Cardiac fibroblast (primary cell): ENCODE measurements at regions not wholly inside any gene's neighbourhood (a gene's known extent, or its start where the extent isn't known, plus 50 kb on each side); places are given as distances from the start of the nearest gene placed in this dataset.

Source experiments
- DNase-seq, 2 donors: peaks; one replicate each; pipeline versions ENCODE4 v3.0.0 to v3.0.0-alpha.2; 2010; ENCODE audit warnings: low read depth in 2 of 2
- H3K4me3 ChIP-seq, 2 donors: replicated peaks in 1 of 2; 1 replicate in 1 of 2; 2 replicates in 1 of 2; pipeline ENCODE4 v1.5.1; 2011; ENCODE audit warnings: low read depth in 2 of 2, low read length in 2 of 2, mild to moderate bottlenecking in 2 of 2, moderate library complexity in 1 of 2
- TF ChIP-seq, protein P1 (sequence below): IDR thresholded peaks from one replicate; pipeline ENCODE4 v1.5.1; 2011; ENCODE audit warnings: low read depth, mild to moderate bottlenecking, low read length, inconsistent platforms

DNA sequence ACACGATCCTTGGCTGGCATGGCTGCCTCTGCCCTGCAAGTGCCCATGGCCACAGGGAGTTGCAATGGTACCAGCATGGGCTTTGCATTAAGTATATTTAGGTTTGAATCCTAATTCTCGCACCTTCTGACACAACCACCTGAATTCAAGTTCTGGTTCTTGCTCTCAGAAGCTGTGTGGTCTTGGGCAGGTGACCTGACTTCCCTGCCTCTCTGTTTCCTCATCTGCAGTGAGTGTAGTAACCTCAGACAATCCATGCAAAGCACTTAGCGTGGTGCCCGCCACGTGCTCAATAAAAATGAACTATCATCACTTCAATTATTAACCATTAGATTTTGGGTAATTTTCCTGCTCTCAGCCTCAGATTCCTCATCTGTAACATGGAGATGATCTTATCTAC, 378.8 kb upstream of the ARID1B start:
- TF ChIP-seq, protein P1, sequence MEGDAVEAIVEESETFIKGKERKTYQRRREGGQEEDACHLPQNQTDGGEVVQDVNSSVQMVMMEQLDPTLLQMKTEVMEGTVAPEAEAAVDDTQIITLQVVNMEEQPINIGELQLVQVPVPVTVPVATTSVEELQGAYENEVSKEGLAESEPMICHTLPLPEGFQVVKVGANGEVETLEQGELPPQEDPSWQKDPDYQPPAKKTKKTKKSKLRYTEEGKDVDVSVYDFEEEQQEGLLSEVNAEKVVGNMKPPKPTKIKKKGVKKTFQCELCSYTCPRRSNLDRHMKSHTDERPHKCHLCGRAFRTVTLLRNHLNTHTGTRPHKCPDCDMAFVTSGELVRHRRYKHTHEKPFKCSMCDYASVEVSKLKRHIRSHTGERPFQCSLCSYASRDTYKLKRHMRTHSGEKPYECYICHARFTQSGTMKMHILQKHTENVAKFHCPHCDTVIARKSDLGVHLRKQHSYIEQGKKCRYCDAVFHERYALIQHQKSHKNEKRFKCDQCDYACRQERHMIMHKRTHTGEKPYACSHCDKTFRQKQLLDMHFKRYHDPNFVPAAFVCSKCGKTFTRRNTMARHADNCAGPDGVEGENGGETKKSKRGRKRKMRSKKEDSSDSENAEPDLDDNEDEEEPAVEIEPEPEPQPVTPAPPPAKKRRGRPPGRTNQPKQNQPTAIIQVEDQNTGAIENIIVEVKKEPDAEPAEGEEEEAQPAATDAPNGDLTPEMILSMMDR = no peak
- H3K4me3 ChIP-seq = no peak overlapping the region
- no peak for DNase-seq

DNA sequence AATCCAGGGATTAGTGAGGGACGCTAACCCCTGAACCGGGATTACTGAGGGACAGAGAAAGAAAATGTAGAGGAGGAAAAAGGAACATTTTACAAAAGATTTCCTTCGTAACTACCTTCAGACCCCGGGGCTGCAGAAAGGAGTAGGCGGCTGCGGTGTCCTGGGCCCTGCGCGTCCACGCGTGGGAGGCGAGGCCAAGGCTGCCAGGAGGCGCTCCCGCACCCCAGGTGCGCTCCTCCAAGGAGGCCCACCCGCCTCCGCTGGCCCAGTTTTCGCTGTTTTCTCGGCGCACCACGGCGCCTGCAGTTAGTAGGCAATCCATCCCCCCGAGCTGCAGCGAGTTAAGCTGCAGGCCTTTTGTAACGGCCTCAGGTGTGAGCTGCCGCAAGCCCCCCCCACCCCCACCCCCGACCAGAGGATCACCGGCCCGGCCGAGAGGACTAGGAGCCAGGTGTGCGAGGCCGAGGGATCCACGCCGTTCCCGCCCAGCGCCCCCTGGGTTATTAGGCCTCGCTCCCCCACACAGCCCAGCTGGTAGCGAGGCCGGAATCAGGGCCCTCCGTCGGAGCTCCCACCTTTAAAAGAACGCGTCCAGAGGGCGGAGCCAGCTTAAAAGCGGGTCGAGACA, 380.3 kb upstream of the ARID1B start:
- no peak for DNase-seq
- no peak overlapping the region for H3K4me3 ChIP-seq
- TF ChIP-seq, protein P1 = no peak

DNA sequence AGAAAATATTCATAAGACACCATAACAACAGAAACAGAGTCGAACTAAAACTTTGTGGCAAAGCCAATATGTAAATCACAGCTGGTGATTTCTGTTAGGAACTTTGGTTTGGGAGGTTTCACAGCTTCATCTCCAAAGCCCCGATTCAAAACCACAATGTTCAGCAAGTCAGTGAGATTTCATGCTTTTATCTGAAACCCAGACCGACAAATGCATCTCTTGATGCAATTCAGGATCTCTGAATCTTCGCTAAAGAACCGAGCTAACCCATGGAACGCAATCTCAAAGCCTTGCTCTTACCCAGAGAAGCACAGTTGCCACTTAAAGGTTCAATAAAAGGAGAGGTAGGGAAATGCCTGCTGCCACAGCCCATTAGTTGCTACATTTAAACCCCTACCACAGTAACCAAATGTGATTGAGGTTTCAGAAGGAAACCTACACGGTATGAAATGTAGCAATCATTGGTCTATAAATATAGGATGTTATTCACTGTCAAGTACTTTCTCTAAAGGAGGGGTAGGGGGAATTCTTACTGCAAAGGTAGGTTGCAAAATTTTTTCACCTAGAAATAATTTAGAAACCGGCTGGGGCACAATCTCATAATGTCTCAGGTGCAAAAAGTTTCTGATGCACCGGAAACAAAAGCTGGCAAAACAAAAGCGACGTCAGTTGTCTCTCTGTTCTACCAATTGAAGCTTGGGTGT, 381.0 kb upstream of the ARID1B start:
- TF ChIP-seq, protein P1 = no peak
- DNase-seq = no peak
- H3K4me3 ChIP-seq = no peak overlapping the region

DNA sequence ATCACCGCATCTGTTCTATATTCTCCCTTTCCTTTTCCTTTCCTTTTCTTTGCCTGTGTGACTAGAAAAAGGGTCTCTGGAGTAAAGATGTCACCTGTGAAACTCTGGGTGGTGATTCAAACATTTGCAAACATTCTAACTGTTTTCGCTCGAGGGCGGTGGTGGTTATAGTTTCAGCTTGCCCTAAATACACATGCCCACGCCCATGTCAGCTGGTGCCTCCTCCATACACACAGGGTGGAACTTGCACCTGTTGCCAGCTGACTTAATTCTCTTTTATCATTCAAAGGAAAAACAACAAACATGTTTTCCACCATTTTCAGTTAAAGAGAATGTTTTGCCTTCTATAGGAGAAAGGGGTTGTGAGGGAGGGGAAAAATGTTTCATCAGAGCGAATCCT, 381.9 kb upstream of the ARID1B start:
- TF ChIP-seq, protein P1 = no peak
- DNase-seq = no peak
- no peak overlapping the region for H3K4me3 ChIP-seq

DNA sequence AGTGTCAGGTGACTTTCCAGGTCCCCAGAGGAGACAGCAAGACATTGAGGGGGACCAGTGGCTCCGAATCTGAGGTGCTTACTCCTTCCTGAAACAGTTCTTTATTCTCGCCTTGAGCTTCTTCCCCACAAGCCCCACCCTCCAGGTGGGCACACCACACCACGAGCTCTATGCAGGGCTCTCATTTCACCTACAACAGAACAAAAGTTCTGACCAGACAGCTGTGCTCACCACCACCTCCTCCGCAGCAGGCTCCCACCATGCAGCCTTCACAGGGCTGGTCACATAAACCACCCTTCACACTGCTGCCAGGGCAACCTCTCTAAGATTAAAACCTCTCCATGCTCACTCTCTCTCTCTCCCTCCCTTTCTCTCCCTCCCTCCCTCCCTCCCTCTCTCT, 384.5 kb upstream of the ARID1B start:
- no peak for DNase-seq
- TF ChIP-seq, protein P1 = no peak
- no peak overlapping the region for H3K4me3 ChIP-seq

DNA sequence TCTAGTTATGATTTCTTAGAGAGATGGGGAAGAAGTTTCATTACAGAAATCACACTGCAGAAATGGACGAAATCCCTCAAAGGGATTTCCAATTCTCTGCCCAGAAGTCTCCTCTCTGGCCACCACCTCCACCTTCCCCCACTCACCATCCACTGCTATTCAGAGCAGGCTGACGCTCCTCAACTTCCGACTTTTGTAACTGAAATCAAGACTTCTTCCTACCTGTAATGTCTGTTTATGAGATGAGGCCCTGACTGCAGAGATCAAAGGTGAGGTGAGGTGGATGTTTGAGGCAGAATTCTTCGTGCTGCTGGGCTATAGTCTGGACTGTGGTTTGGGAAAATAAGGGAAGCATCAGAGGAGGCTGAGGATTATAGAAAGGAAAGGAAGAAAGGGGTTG, 385.2 kb upstream of the ARID1B start:
- no peak for DNase-seq
- no peak overlapping the region for H3K4me3 ChIP-seq

More for the DNA sequence above, 385.2 kb upstream of the ARID1B start:
- TF ChIP-seq, protein P1 = no peak
